Neural progenitor cell (in vitro differentiated cells): ENCODE measurements at regions not wholly inside any gene's neighbourhood (a gene's known extent, or its start where the extent isn't known, plus 50 kb on each side); places are given as distances from the start of the nearest gene placed in this dataset.
A peak's percentile ranks its signal among the peaks of the same experiment; 100 is the strongest.

Experiments
- DNase-seq: peaks from one replicate; pipeline ENCODE4 v3.0.0-alpha.2; 2016; ENCODE audit warnings: low spot score
- H2AFZ ChIP-seq: fragments of 200-600 bp; sonication (generic); replicated peaks from 2 replicates; pipeline ENCODE4 v1.6.1; 2016; ENCODE audit warnings: antibody characterized with exemption
- H3F3A ChIP-seq: fragments of 200-600 bp; sonication (generic); 2 replicates; pipeline ENCODE4 v1.6.1; 2016; ENCODE audit warnings: antibody characterized with exemption, low read depth
- H3K27ac ChIP-seq: fragments of 200-600 bp; sonication (generic); 2 replicates; pipeline ENCODE4 v1.5.1; 2016; ENCODE audit warnings: mild to moderate bottlenecking
- H3K27me3 ChIP-seq: fragments of 200-600 bp; sonication (generic); 2 replicates; pipeline ENCODE4 v1.6.1; 2016; ENCODE audit warnings: mild to moderate bottlenecking, moderate library complexity
- H3K36me3 ChIP-seq: fragments of 200-600 bp; sonication (generic); 2 replicates; pipeline ENCODE4 v1.5.1; 2016
- H3K4me1 ChIP-seq: fragments of 200-600 bp; sonication (generic); 2 replicates; pipeline ENCODE4 v1.6.1; 2016; ENCODE audit warnings: mixed run types
- H3K4me2 ChIP-seq: fragments of 200-600 bp; sonication (generic); 2 replicates; pipeline ENCODE4 v1.6.1; 2016
- H3K4me3 ChIP-seq: fragments of 200-600 bp; sonication (generic); 2 replicates; pipeline ENCODE4 v1.5.1; 2016
- H3K79me2 ChIP-seq: fragments of 200-600 bp; sonication (generic); 2 replicates; pipeline ENCODE4 v1.6.1; 2016; ENCODE audit warnings: low read depth
- H3K9ac ChIP-seq: fragments of 200-600 bp; sonication (generic); 2 replicates; pipeline ENCODE4 v1.6.1; 2016
- H3K9me3 ChIP-seq: fragments of 200-600 bp; sonication (generic); 2 replicates; pipeline ENCODE4 v1.5.1; 2016; ENCODE audit warnings: low read depth
- H4K20me1 ChIP-seq: fragments of 200-600 bp; sonication (generic); 2 replicates; pipeline ENCODE4 v1.6.1; 2016; ENCODE audit warnings: low read depth
- H3K27ac Mint-ChIP-seq: 3 replicates; pipeline ENCODE4 v1.8.0; 2021; ENCODE audit warnings: mixed read lengths
- H3K27me3 Mint-ChIP-seq: 2 replicates; pipeline ENCODE4 v1.8.0; 2022; ENCODE audit warnings: low read depth, mild to moderate bottlenecking, inconsistent platforms, moderate library complexity, mixed read lengths; ENCODE audit not compliant: insufficient read depth
- H3K36me3 Mint-ChIP-seq: 3 replicates; pipeline ENCODE4 v1.8.0; 2021; ENCODE audit warnings: mixed read lengths
- H3K4me1 Mint-ChIP-seq: 3 replicates; pipeline ENCODE4 v1.8.0; 2021; ENCODE audit warnings: mixed read lengths
- H3K4me3 Mint-ChIP-seq: 3 replicates; pipeline ENCODE4 v1.8.0; 2021; ENCODE audit warnings: mild to moderate bottlenecking, moderate library complexity, mixed read lengths
- H3K9me3 Mint-ChIP-seq: 3 replicates; pipeline ENCODE4 v1.8.0; 2020; ENCODE audit warnings: mixed read lengths
- EZH2 ChIP-seq: fragments of 200-600 bp; sonication (generic); IDR thresholded peaks from 2 replicates; pipeline ENCODE4 v1.6.1; 2017; ENCODE audit warnings: antibody characterized with exemption, mild to moderate bottlenecking, moderate library complexity
- EZH2phosphoT487 ChIP-seq: fragments of 200-600 bp; sonication (generic); IDR thresholded peaks from 2 replicates; pipeline ENCODE4 v1.6.1; 2017; ENCODE audit warnings: antibody characterized with exemption
- TF ChIP-seq, protein P1 (sequence below): fragments of 200-600 bp; sonication (generic); IDR thresholded peaks from 2 replicates; pipeline ENCODE4 v1.5.1; 2017; ENCODE audit warnings: antibody characterized with exemption, mild to moderate bottlenecking

DNA sequence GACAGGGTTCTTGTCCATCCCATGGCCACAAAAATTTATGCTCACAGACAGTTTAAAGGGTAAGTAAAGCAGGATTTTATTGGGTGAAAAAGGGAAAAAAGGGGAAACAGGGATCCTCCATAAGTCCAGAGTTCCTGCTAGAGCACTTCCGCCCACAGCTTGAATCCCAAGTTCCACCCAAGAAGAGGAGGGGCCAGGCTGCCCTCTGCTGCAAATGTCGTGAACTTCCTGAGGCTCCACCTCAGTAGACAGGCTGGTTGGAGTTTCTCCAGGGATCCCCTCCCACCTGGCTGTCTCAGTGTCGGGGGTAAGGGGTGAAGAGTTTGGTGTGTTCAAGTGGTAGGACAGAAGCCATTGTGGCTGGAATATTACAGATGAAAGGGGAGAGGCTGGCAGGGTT lies 275.0 kb upstream of the SGCD start:
- no peaks in the 10 kb centered on the region for H3K9me3 ChIP-seq
- no peak overlapping the region for H3K4me3 ChIP-seq
- H3K27ac ChIP-seq, result no peak overlapping the region
- TF ChIP-seq EZH2phosphoT487, result no peak
- TF ChIP-seq, protein P1, sequence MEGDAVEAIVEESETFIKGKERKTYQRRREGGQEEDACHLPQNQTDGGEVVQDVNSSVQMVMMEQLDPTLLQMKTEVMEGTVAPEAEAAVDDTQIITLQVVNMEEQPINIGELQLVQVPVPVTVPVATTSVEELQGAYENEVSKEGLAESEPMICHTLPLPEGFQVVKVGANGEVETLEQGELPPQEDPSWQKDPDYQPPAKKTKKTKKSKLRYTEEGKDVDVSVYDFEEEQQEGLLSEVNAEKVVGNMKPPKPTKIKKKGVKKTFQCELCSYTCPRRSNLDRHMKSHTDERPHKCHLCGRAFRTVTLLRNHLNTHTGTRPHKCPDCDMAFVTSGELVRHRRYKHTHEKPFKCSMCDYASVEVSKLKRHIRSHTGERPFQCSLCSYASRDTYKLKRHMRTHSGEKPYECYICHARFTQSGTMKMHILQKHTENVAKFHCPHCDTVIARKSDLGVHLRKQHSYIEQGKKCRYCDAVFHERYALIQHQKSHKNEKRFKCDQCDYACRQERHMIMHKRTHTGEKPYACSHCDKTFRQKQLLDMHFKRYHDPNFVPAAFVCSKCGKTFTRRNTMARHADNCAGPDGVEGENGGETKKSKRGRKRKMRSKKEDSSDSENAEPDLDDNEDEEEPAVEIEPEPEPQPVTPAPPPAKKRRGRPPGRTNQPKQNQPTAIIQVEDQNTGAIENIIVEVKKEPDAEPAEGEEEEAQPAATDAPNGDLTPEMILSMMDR, result peak; percentile 47
- no peak overlapping the region for H3K4me2 ChIP-seq
- no peaks in the 10 kb centered on the region for H3K79me2 ChIP-seq
- no peaks in the 10 kb centered on the region for H3K4me1 ChIP-seq
- Mint-ChIP-seq H3K27ac (no peak overlapping the region), H3K4me1 (no peaks in the 10 kb centered on the region), H3K4me3 (no peak overlapping the region), H3K27me3 (no peaks in the 10 kb centered on the region), H3K9me3 (peaks cover 2% of the 10 kb centered on the region), H3K36me3 (no peaks in the 10 kb centered on the region)
- peak; percentile 29 for DNase-seq
- H4K20me1 ChIP-seq, result no peaks in the 10 kb centered on the region
- H3K9ac ChIP-seq, result no peak overlapping the region
- H3F3A ChIP-seq, result no peaks in the 10 kb centered on the region
- H2AFZ ChIP-seq, result no peak overlapping the region
- no peaks in the 10 kb centered on the region for H3K36me3 ChIP-seq
- H3K27me3 ChIP-seq, result no peaks in the 10 kb centered on the region

DNA sequence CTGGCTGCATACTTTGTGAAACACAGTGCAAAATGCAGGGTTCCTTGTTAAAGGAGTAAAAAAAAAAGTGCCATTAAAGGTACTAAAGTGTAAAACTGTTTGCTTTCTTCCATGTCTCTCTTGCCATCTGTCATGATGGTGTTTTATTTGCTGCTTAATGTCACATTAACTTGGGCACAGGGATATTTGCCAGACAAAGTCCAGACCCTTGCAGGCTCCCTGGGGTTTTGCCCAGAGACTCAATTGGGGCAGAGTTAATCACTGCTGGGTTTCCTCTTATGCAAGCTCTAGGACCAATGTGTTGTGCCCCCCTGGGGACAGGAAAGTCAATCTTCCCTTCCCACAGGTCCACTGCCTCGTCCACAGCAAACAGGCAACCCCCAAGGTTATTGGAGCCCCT lies 274.3 kb upstream of the SGCD start:
- no peaks in the 10 kb centered on the region for H3K79me2 ChIP-seq
- H3K27ac ChIP-seq, result no peak overlapping the region
- H3K9me3 ChIP-seq, result no peaks in the 10 kb centered on the region
- H4K20me1 ChIP-seq, result no peaks in the 10 kb centered on the region
- H3K9ac ChIP-seq, result no peak overlapping the region
- H2AFZ ChIP-seq, result no peak overlapping the region
- no peaks in the 10 kb centered on the region for H3K27me3 ChIP-seq
- no peak overlapping the region for H3K4me2 ChIP-seq
- H3K36me3 Mint-ChIP-seq, result no peaks in the 10 kb centered on the region
- peaks cover 2% of the 10 kb centered on the region for H3K9me3 Mint-ChIP-seq
- no peak overlapping the region for H3K4me3 Mint-ChIP-seq
- no peaks in the 10 kb centered on the region for H3K27me3 Mint-ChIP-seq
- H3K4me1 Mint-ChIP-seq, result no peaks in the 10 kb centered on the region
- TF ChIP-seq, protein P1, result no peak
- TF ChIP-seq EZH2, result no peak
- no peak for TF ChIP-seq EZH2phosphoT487
- no peak overlapping the region for H3K4me3 ChIP-seq
- no peak for DNase-seq
- H3F3A ChIP-seq, result no peaks in the 10 kb centered on the region
- no peaks in the 10 kb centered on the region for H3K36me3 ChIP-seq
- H3K4me1 ChIP-seq, result no peaks in the 10 kb centered on the region
- H3K27ac Mint-ChIP-seq, result no peak overlapping the region

GRCh38 chr5:156053056-156053455 lies 273.9 kb upstream of the SGCD start:
- Histone ChIP-seq H3K4me3 (no peak overlapping the region), H3K27me3 (no peaks in the 10 kb centered on the region), H3K4me2 (no peak overlapping the region), H3K79me2 (no peaks in the 10 kb centered on the region), H3K9me3 (no peaks in the 10 kb centered on the region), H2AFZ (no peak overlapping the region), H3K9ac (no peak overlapping the region), H3K27ac (no peak overlapping the region), H4K20me1 (no peaks in the 10 kb centered on the region), H3K36me3 (no peaks in the 10 kb centered on the region), H3K4me1 (no peaks in the 10 kb centered on the region), H3F3A (no peaks in the 10 kb centered on the region)
- TF ChIP-seq, protein P1, result no peak
- Mint-ChIP-seq H3K4me1 (no peaks in the 10 kb centered on the region), H3K9me3 (peaks cover 2% of the 10 kb centered on the region), H3K27me3 (no peaks in the 10 kb centered on the region), H3K36me3 (no peaks in the 10 kb centered on the region), H3K27ac (no peak overlapping the region), H3K4me3 (no peak overlapping the region)
- DNase-seq, result no peak

GRCh38 chr5:156076912-156077311 lies 250.1 kb upstream of the SGCD start:
- Histone ChIP-seq H3K27ac (no peak overlapping the region), H3K79me2 (no peaks in the 10 kb centered on the region), H3K27me3 (no peaks in the 10 kb centered on the region), H3K4me2 (no peak overlapping the region), H3K4me1 (no peaks in the 10 kb centered on the region), H3K4me3 (no peak overlapping the region), H3K9me3 (no peaks in the 10 kb centered on the region), H3K36me3 (no peaks in the 10 kb centered on the region), H4K20me1 (no peaks in the 10 kb centered on the region), H2AFZ (no peak overlapping the region), H3F3A (no peaks in the 10 kb centered on the region), H3K9ac (no peak overlapping the region)
- H3K9me3 Mint-ChIP-seq, result no peaks in the 10 kb centered on the region
- DNase-seq, result no peak
- no peaks in the 10 kb centered on the region for H3K36me3 Mint-ChIP-seq
- no peak for TF ChIP-seq EZH2phosphoT487
- TF ChIP-seq, protein P1, result no peak
- TF ChIP-seq EZH2, result no peak
- H3K27ac Mint-ChIP-seq, result no peak overlapping the region
- H3K4me3 Mint-ChIP-seq, result no peak overlapping the region
- H3K27me3 Mint-ChIP-seq, result no peaks in the 10 kb centered on the region
- no peaks in the 10 kb centered on the region for H3K4me1 Mint-ChIP-seq
